PC-3 (cell line): ENCODE measurements at regions not wholly inside any gene's neighbourhood (a gene's known extent, or its start where the extent isn't known, plus 50 kb on each side); places are given as distances from the start of the nearest gene placed in this dataset.

Source experiments
- EZH2 ChIP-seq: fragments of 300-600 bp; sonication (generic); IDR thresholded peaks from one replicate; pipeline ENCODE4 v1.6.1; 2017; ENCODE audit warnings: antibody characterized with exemption, mild to moderate bottlenecking, low read length; ENCODE audit not compliant: unreplicated experiment
- TF ChIP-seq, protein P1 (sequence below): fragments of 300-600 bp; sonication (generic); conservative IDR thresholded peaks from 2 replicates; pipeline ENCODE4 v1.5.1; 2017; ENCODE audit warnings: antibody characterized with exemption, low read depth, mild to moderate bottlenecking, low read length

DNA sequence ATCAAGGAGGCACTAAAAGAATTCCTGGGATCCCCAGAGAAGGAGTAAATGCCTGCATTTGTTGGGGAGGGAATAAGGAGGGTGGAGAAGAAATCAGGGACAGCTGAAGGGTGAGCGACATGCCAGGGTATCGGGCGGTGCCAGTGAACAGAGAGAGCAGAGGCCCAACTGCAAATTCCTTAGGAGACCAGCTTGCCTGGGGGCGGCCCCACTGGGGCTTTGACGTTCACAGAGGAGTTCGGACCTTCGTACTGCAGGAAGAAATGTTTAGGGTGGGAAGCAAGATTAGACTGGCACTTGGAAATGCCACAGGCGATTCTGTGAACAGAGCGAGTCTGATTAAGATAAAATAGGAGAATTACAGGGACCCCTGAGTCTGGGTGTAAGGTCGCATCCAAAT lies 65.1 kb upstream of the FGF3 start:
- TF ChIP-seq, protein P1, sequence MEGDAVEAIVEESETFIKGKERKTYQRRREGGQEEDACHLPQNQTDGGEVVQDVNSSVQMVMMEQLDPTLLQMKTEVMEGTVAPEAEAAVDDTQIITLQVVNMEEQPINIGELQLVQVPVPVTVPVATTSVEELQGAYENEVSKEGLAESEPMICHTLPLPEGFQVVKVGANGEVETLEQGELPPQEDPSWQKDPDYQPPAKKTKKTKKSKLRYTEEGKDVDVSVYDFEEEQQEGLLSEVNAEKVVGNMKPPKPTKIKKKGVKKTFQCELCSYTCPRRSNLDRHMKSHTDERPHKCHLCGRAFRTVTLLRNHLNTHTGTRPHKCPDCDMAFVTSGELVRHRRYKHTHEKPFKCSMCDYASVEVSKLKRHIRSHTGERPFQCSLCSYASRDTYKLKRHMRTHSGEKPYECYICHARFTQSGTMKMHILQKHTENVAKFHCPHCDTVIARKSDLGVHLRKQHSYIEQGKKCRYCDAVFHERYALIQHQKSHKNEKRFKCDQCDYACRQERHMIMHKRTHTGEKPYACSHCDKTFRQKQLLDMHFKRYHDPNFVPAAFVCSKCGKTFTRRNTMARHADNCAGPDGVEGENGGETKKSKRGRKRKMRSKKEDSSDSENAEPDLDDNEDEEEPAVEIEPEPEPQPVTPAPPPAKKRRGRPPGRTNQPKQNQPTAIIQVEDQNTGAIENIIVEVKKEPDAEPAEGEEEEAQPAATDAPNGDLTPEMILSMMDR, result no peak
- no peak for TF ChIP-seq EZH2
